ENCODE measurements at regions not wholly inside any gene's neighbourhood (a gene's known extent, or its start where the extent isn't known, plus 50 kb on each side); places are given as distances from the start of the nearest gene placed in this dataset.

- intact Hi-C loops (cut with DNase I), result loop anchor here in 1 of 10 donors (10.0 kb wide), 1 partner anchor 263 kb away; the partner anchor contains the start of gene KIF26A
- Histone ChIP-seq H3K36me3 (no peaks in the 10 kb centered on the region), H3K4me3 (no peak overlapping the region), H3K9me3 (peaks cover 0 to 21% (median 7%) of the 10 kb centered on the region in 11 donors), H3K27me3 (peaks cover 0 to 5% (median 0%) of the 10 kb centered on the region in 7 donors), H3K27ac (no peak overlapping the region), H3K4me1 (peaks cover 11 to 33% (median 24%) of the 10 kb centered on the region in 9 donors)
- DNase-seq (no peak), ATAC-seq (no peak)
- 95 to 98% methylated on average over 2 of the region's 2 CpGs for WGBS, 2 donors
- TF ChIP-seq, protein P1, sequence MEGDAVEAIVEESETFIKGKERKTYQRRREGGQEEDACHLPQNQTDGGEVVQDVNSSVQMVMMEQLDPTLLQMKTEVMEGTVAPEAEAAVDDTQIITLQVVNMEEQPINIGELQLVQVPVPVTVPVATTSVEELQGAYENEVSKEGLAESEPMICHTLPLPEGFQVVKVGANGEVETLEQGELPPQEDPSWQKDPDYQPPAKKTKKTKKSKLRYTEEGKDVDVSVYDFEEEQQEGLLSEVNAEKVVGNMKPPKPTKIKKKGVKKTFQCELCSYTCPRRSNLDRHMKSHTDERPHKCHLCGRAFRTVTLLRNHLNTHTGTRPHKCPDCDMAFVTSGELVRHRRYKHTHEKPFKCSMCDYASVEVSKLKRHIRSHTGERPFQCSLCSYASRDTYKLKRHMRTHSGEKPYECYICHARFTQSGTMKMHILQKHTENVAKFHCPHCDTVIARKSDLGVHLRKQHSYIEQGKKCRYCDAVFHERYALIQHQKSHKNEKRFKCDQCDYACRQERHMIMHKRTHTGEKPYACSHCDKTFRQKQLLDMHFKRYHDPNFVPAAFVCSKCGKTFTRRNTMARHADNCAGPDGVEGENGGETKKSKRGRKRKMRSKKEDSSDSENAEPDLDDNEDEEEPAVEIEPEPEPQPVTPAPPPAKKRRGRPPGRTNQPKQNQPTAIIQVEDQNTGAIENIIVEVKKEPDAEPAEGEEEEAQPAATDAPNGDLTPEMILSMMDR (IDR thresholded peaks at IDR 0.05), result no peak
Observed at GRCh38 chr14:104397956-104398355, 181.6 kb upstream of the C14orf180 start.

DNA sequence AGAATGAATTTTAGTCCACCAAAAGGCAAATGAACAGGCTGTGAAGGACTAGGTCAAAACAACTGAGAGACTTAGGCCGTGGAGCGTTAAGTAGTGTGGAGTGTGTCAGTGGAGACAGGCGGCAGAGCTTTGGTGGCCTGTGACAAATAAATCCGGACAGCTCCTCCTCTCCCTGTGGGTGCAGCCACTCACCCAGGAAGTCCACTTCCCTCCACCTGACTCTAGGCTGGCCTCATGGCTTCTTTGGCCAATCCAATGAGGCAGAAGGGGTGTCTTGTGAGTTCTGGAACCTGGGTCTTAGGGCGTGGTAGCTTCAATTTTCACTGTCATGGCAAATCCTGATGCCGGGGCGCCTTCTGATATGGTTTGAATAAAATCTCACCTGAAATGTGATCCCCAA, 180.9 kb upstream of the C14orf180 start:
- peaks cover 4 to 29% (median 17%) of the 10 kb centered on the region in 9 donors for H3K4me1 ChIP-seq
- TF ChIP-seq, protein P1 (IDR thresholded peaks at IDR 0.05), result no peak
- DNase-seq (no peak), ATAC-seq (no peak)
- no peak overlapping the region for H3K4me3 ChIP-seq
- intact Hi-C loops (cut with DNase I), result loop anchor here in 1 of 10 donors (10.0 kb wide), 1 partner anchor 264 kb away; the partner anchor contains the start of gene KIF26A
- WGBS, 2 donors, result 80 to 83% methylated on average over 7 of the region's 7 CpGs
- H3K27me3 ChIP-seq, result peaks cover 0 to 5% (median 0%) of the 10 kb centered on the region in 7 donors
- H3K9me3 ChIP-seq, result peaks cover 0 to 21% (median 7%) of the 10 kb centered on the region in 11 donors
- H3K27ac ChIP-seq, result no peak overlapping the region
- H3K36me3 ChIP-seq, result no peaks in the 10 kb centered on the region

- H3K27me3 ChIP-seq, result peaks cover 0 to 3% (median 0%) of the 10 kb centered on the region in 7 donors
- no peaks in the 10 kb centered on the region for H3K36me3 ChIP-seq
- DNase-seq, result no peak
- 49 to 53% methylated on average over 10 of the region's 10 CpGs for WGBS, 2 donors
- peak in 7 of 8 donors; percentile 23 to 62 (median 47) for ATAC-seq
- no peak overlapping the region for H3K4me3 ChIP-seq
- H3K4me1 ChIP-seq, result peaks cover 1 to 22% (median 12%) of the 10 kb centered on the region in 9 donors
- no peak overlapping the region for H3K27ac ChIP-seq
- intact Hi-C loops (cut with DNase I), result loop anchor here in 1 of 10 donors (10.0 kb wide), 1 partner anchor 265 kb away; the partner anchor contains the start of gene KIF26A
- peaks cover 0 to 21% (median 7%) of the 10 kb centered on the region in 11 donors for H3K9me3 ChIP-seq
- TF ChIP-seq, protein P1 (IDR thresholded peaks at IDR 0.05), result peak in 2 of 9 donors; percentile 18 to 21
Observed at GRCh38 chr14:104399432-104400155, 180.0 kb upstream of the C14orf180 start.

DNA sequence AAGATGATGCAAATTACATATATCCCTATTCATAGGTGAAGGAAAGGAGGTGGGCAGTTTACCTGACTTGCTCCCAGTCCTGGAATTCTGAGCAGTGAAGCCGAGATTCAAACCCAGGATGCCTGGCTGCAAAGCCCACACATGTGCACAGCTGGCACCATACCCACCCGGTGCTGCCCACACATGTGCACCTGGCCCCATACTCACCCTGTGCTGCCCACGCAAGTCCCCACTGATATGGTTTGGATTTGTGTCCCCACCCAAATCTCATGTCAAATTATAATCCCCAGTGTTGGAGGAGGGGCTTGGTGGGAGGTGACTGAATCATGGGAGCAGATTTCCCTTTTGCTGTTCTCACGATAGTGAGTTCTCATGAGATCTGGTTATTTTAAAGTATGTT, 179.2 kb upstream of the C14orf180 start:
- Histone ChIP-seq H3K27me3 (no peaks in the 10 kb centered on the region), H3K27ac (no peak overlapping the region), H3K4me3 (no peak overlapping the region), H3K36me3 (no peaks in the 10 kb centered on the region), H3K4me1 (peaks cover 0 to 14% (median 4%) of the 10 kb centered on the region in 9 donors), H3K9me3 (peaks cover 0 to 21% (median 7%) of the 10 kb centered on the region in 11 donors)
- ATAC-seq (no peak), DNase-seq (no peak)
- intact Hi-C loops (cut with DNase I), result no loop called here
- 75 to 80% methylated on average over 4 of the region's 4 CpGs for WGBS, 2 donors
- TF ChIP-seq, protein P1 (IDR thresholded peaks at IDR 0.05), result no peak

All from heart right ventricle (tissue), 16 donors.